Stomach (tissue), 8 donors: ENCODE measurements at regions not wholly inside any gene's neighbourhood (a gene's known extent, or its start where the extent isn't known, plus 50 kb on each side); places are given as distances from the start of the nearest gene placed in this dataset.
A peak's percentile ranks its signal among the peaks of the same experiment; 100 is the strongest.

Experiments
- DNase-seq, 2 donors: peaks; one replicate each; pipeline versions ENCODE4 v3.0.0 to v3.0.0-alpha.2; 2013 to 2019
- H3K27ac ChIP-seq, 5 donors: fragments of 200-600 bp in 4 of 5; sonication (generic) in 4 of 5; one replicate each; pipeline ENCODE4 v1.5.1; 2013 to 2019; ENCODE audit warnings: mild to moderate bottlenecking in 1 of 5, moderate library complexity in 1 of 5
- H3K27me3 ChIP-seq, 3 donors: fragments of 200-600 bp; sonication (generic); one replicate each; pipeline ENCODE4 v1.5.1; 2017 to 2019; ENCODE audit warnings: mixed run types in 1 of 3
- H3K36me3 ChIP-seq, 4 donors: fragments of 200-600 bp; sonication (generic); 1 replicate in 3 of 4; 2 replicates in 1 of 4; pipeline ENCODE4 v1.5.1; 2016 to 2019
- H3K4me1 ChIP-seq, 4 donors: fragments of 200-600 bp; sonication (generic); one replicate each; pipeline ENCODE4 v1.5.1; 2016 to 2019
- H3K4me3 ChIP-seq, 4 donors: fragments of 200-600 bp; sonication (generic) in 3 of 4; one replicate each; pipeline ENCODE4 v1.5.1; 2016 to 2019; ENCODE audit warnings: mild to moderate bottlenecking in 1 of 4
- H3K9me3 ChIP-seq, 4 donors: fragments of 200-600 bp; sonication (generic); one replicate each; pipeline ENCODE4 v1.5.1; 2016 to 2019
- CTCF ChIP-seq, 7 experiments: fragments of 450-650 bp in 4 of 7; fragments of 200-600 bp in 3 of 7; sonication (generic) in 3 of 7; IDR thresholded peaks; one replicate each; pipeline ENCODE4 v1.5.1; 2016 to 2019; ENCODE audit warnings: antibody characterized with exemption in 7 of 7, control low read depth in 2 of 7, mild to moderate bottlenecking in 1 of 7
- EP300 ChIP-seq: sonication (generic); formaldehyde crosslinking; IDR thresholded peaks from one replicate; pipeline ENCODE4 v1.6.1; 2017; ENCODE audit warnings: antibody characterized with exemption
- POLR2A ChIP-seq, 4 donors: fragments of 450-650 bp; IDR thresholded peaks; one replicate each; pipeline ENCODE4 v1.6.1; 2016; ENCODE audit warnings: antibody characterized with exemption in 4 of 4, control low read depth in 2 of 4, mild to moderate bottlenecking in 1 of 4, moderate library complexity in 1 of 4
- POLR2AphosphoS5 ChIP-seq, 3 donors: sonication (generic); formaldehyde crosslinking; IDR thresholded peaks; one replicate each; pipeline ENCODE4 v1.6.1; 2016; ENCODE audit warnings: antibody characterized with exemption in 3 of 3
- WGBS, 5 donors: extraction: QIAGEN DNeasy Blood & Tissue Kit in 3 of 5; methylation state at CpG; one replicate each; pipeline versions ENCODE4 v1.1.5 to v1.1.7; 2013 to 2018; 5-methylcytosine and 5-hydroxymethylcytosine counted together
- intact Hi-C: fragments of 100-400 bp; cut with DNase I; formaldehyde crosslinking; loops from one replicate; pipeline ENCODE4 v1.15.1; 2023; ENCODE audit warnings: low total_unique reads
- donor health status: healthy with polysubstance abuse.
- donor health status: Bipolar disorder and iron deficiency.
- donor health status: healthy.

DNA sequence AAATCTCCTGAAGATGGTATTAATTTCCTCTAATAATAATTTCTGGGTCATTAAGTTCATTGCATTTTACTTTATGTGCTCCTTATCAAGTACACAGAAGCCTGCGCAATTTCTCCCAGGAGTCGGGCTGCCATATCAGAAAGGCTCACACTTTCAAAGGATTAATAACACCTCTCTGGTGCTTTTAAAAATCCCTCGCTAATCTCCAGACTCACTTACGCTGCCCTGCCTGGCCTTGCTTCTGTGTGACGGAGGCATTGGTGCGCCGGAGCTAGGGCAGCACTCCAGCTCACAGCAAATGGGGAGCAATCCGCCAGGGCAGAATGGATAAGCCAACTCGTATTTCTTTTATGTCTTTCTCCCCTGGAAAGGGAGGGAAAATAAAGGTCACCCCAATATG lies 300.8 kb downstream of the EFNB2 start:
- H3K9me3 ChIP-seq, result no peaks in the 10 kb centered on the region
- H3K27ac ChIP-seq, result no peak overlapping the region
- DNase-seq, result peak; percentile 38 to 49
- no peaks in the 10 kb centered on the region for H3K36me3 ChIP-seq
- intact Hi-C loops, result no loop called here
- no peak overlapping the region for H3K4me3 ChIP-seq
- H3K4me1 ChIP-seq, result peaks cover 0 to 7% (median 4%) of the 10 kb centered on the region in 4 donors
- TF ChIP-seq POLR2A (IDR thresholded peaks at IDR 0.05) (no peak), POLR2AphosphoS5 (IDR thresholded peaks at IDR 0.05) (no peak), CTCF (IDR thresholded peaks at IDR 0.05) (no peak), EP300 (no peak)
- WGBS, 5 donors, result 24 to 46% (median 38%) methylated on average over 8 to 9 of the region's 9 CpGs
- no peaks in the 10 kb centered on the region for H3K27me3 ChIP-seq

GRCh38 chr13:106233134-106233735 lies 302.2 kb downstream of the EFNB2 start:
- DNase-seq, result no peak
- WGBS, 5 donors, result 81 to 93% (median 88%) methylated on average over 1 of the region's 1 CpG
- intact Hi-C loops, result no loop called here
- no peaks in the 10 kb centered on the region for H3K36me3 ChIP-seq
- H3K27me3 ChIP-seq, result no peaks in the 10 kb centered on the region
- H3K9me3 ChIP-seq, result no peaks in the 10 kb centered on the region
- no peak overlapping the region for H3K27ac ChIP-seq
- no peak for TF ChIP-seq EP300
- no peak for TF ChIP-seq POLR2AphosphoS5 (IDR thresholded peaks at IDR 0.05)
- no peak for TF ChIP-seq CTCF (IDR thresholded peaks at IDR 0.05)
- TF ChIP-seq POLR2A (IDR thresholded peaks at IDR 0.05), result no peak
- peaks cover 0 to 7% (median 4%) of the 10 kb centered on the region in 4 donors for H3K4me1 ChIP-seq
- H3K4me3 ChIP-seq, result no peak overlapping the region

DNA sequence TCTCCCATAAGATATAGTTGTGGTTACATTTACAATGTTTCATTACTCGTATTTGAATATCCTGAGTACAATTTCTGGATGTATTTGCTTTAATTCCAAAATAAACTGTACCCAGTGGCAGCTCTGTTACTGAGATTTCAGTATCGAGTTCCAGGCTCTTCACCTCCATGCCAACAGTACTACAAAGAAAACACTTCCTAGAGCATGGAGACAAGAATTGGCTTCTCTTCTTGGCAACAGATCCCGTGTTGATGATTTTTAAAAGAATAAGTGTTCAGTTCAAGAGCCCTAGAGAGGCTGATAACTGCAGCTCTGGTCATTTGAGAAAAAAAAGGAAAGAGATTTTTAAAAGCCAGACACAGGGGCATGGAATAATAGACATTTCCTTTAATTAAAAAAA lies 302.8 kb downstream of the EFNB2 start:
- Histone ChIP-seq H3K9me3 (no peaks in the 10 kb centered on the region), H3K4me3 (no peak overlapping the region), H3K4me1 (peaks cover 0 to 7% (median 4%) of the 10 kb centered on the region in 4 donors), H3K27ac (no peak overlapping the region), H3K27me3 (no peaks in the 10 kb centered on the region), H3K36me3 (no peaks in the 10 kb centered on the region)
- WGBS, 5 donors, result 21 to 36% (median 33%) methylated on average over 3 of the region's 3 CpGs
- DNase-seq, result peak in 1 of 2 donors; percentile 17
- TF ChIP-seq POLR2A (IDR thresholded peaks at IDR 0.05) (no peak), CTCF (IDR thresholded peaks at IDR 0.05) (no peak), EP300 (no peak), POLR2AphosphoS5 (IDR thresholded peaks at IDR 0.05) (no peak)
- intact Hi-C loops, result no loop called here

- no peaks in the 10 kb centered on the region for H3K27me3 ChIP-seq
- H3K4me3 ChIP-seq, result no peak overlapping the region
- H3K9me3 ChIP-seq, result no peaks in the 10 kb centered on the region
- intact Hi-C loops, result no loop called here
- no peak overlapping the region for H3K27ac ChIP-seq
- H3K36me3 ChIP-seq, result no peaks in the 10 kb centered on the region
- peaks cover 0 to 7% (median 4%) of the 10 kb centered on the region in 4 donors for H3K4me1 ChIP-seq
- no peak for TF ChIP-seq POLR2A (IDR thresholded peaks at IDR 0.05)
- no peak for TF ChIP-seq CTCF (IDR thresholded peaks at IDR 0.05)
- no peak for TF ChIP-seq EP300
- TF ChIP-seq POLR2AphosphoS5 (IDR thresholded peaks at IDR 0.05), result no peak
- DNase-seq, result no peak
- 30 to 94% (median 92%) methylated on average over 1 of the region's 1 CpG for WGBS, 5 donors
Measured at GRCh38 chr13:106230450-106230849, 305.0 kb downstream of the EFNB2 start.
